Chondrocyte (in vitro differentiated cells): ENCODE measurements at regions not wholly inside any gene's neighbourhood (a gene's known extent, or its start where the extent isn't known, plus 50 kb on each side); places are given as distances from the start of the nearest gene placed in this dataset.

ENCODE experiments used
- DNase-seq: peaks from one replicate; pipeline ENCODE4 v3.0.0; 2021; ENCODE audit warnings: mixed read lengths, low spot score
- H3K27ac Mint-ChIP-seq: one replicate; pipeline ENCODE4 v1.8.0; 2021; ENCODE audit warnings: mild to moderate bottlenecking, moderate library complexity, mixed read lengths; ENCODE audit not compliant: unreplicated experiment
- H3K27me3 Mint-ChIP-seq: 2 replicates; pipeline ENCODE4 v1.8.0; 2021; ENCODE audit warnings: low read depth, mixed read lengths
- H3K36me3 Mint-ChIP-seq: 2 replicates; pipeline ENCODE4 v1.8.0; 2021; ENCODE audit warnings: low read depth, mixed read lengths
- H3K4me1 Mint-ChIP-seq: 2 replicates; pipeline ENCODE4 v1.8.0; 2021; ENCODE audit warnings: low read depth, mild to moderate bottlenecking, mixed read lengths
- H3K4me3 Mint-ChIP-seq: one replicate; pipeline ENCODE4 v1.8.0; 2021; ENCODE audit warnings: mild to moderate bottlenecking, moderate library complexity, mixed read lengths; ENCODE audit not compliant: unreplicated experiment
- H3K9me3 Mint-ChIP-seq: 2 replicates; pipeline ENCODE4 v1.8.0; 2021; ENCODE audit warnings: low read depth, mixed read lengths
- TF ChIP-seq, protein P1 (sequence below): fragments of 200-600 bp; sonication (generic); IDR thresholded peaks from 2 replicates; pipeline ENCODE4 v1.5.0; 2021; ENCODE audit warnings: antibody characterized with exemption, mild to moderate bottlenecking, moderate library complexity

DNA sequence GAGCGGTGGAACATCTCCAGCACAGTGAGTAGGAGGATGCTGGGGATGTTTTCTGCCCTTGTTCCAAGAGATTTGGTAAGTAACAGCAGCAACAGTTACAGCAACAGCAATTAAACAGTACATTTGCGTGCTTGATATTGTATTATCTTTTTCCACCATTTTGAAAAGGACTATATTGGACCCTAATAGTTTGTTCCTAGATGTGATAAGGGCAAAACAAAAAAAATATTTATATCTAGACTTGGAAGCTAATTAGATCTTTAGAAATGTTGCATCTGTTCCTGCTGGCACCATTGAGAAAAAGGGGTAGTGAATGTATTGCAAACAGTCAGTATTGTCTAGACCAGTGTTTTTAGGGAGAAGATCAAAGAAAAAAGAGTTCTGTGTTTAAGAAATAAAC, 759.9 kb downstream of the JRKL start:
- no peak for DNase-seq
- TF ChIP-seq, protein P1, sequence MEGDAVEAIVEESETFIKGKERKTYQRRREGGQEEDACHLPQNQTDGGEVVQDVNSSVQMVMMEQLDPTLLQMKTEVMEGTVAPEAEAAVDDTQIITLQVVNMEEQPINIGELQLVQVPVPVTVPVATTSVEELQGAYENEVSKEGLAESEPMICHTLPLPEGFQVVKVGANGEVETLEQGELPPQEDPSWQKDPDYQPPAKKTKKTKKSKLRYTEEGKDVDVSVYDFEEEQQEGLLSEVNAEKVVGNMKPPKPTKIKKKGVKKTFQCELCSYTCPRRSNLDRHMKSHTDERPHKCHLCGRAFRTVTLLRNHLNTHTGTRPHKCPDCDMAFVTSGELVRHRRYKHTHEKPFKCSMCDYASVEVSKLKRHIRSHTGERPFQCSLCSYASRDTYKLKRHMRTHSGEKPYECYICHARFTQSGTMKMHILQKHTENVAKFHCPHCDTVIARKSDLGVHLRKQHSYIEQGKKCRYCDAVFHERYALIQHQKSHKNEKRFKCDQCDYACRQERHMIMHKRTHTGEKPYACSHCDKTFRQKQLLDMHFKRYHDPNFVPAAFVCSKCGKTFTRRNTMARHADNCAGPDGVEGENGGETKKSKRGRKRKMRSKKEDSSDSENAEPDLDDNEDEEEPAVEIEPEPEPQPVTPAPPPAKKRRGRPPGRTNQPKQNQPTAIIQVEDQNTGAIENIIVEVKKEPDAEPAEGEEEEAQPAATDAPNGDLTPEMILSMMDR = no peak
- no peaks in the 10 kb centered on the region for H3K9me3 Mint-ChIP-seq
- H3K36me3 Mint-ChIP-seq = no peaks in the 10 kb centered on the region
- H3K27ac Mint-ChIP-seq = no peak overlapping the region
- no peak overlapping the region for H3K4me3 Mint-ChIP-seq
- H3K4me1 Mint-ChIP-seq = no peaks in the 10 kb centered on the region
- peaks cover 5% of the 10 kb centered on the region for H3K27me3 Mint-ChIP-seq

DNA sequence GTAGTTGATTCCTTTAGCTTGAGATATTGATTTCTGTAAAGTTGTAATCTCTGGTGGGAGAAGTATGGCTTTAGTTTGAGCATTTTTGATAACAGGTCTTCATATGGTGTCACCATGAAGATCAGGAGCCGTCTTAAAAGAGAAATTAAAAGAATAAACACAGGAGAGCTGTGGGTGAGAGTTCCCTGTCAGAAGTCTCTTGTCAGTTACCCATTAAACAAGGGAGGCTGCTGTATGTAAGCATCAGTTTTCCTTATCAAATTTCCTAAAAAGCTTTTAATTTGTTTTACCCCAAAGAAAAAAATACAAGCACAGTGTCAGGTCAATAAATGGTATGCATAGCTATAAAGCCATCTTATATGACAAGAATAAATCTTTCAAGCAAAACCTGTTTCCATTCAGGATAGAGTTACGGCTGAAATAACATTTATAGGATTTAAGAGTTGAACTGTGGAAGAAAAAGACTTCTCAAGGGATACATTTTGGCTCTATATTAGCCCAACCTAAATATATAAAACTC, 767.5 kb downstream of the JRKL start:
- Mint-ChIP-seq H3K36me3 (no peaks in the 10 kb centered on the region), H3K27ac (no peak overlapping the region), H3K9me3 (no peaks in the 10 kb centered on the region), H3K4me1 (no peaks in the 10 kb centered on the region), H3K4me3 (no peak overlapping the region), H3K27me3 (peaks cover 5% of the 10 kb centered on the region)
- TF ChIP-seq, protein P1 = no peak
- DNase-seq = no peak

DNA sequence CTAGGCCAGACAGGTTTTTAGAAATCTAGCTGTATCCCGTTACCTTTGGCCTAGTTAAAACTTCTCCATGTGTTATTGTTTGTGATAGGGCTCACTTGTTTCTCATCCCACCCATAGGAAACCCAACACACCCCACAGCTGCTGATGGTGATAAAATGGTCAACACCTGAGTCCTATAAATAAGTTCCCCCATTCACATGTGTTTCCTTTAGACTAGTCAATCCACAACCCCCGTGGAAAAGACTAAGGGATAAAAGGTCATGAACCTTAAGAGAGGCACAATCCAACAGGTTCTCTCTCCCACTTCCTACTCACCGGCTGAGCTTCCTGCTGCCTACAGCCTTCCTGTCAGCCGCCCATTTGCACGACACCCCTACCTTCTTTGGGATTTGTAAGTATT, 768.4 kb downstream of the JRKL start:
- Mint-ChIP-seq H3K4me1 (no peaks in the 10 kb centered on the region), H3K27me3 (peaks cover 8% of the 10 kb centered on the region), H3K9me3 (no peaks in the 10 kb centered on the region), H3K4me3 (no peak overlapping the region), H3K36me3 (no peaks in the 10 kb centered on the region), H3K27ac (no peak overlapping the region)
- TF ChIP-seq, protein P1 = no peak
- no peak for DNase-seq

DNA sequence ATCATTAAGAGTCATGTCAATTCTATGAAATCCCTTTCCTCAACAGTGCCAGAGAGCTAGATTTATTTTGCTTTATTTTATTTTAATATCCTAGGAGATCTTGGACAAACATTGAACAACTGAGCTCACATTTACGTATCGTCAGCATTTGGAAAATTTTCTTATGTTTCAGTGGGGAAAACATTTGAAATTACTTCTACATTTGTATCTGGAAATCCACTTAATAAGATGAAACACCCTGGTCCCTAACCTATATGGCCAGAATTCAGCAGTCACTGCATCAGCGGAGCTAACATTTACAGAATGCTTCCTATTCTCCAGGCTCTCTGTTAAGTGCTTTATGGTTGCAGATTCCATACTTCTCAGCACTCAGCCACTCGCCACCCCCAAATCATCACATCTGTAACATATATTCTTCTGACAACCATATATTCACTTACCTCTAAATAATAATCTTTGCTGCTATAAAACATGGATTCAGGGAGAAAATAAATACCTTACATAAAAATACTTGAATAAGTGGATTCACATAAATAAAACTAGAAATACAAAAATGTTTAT, 773.9 kb downstream of the JRKL start:
- Mint-ChIP-seq H3K4me1 (no peaks in the 10 kb centered on the region), H3K27ac (no peak overlapping the region), H3K9me3 (no peaks in the 10 kb centered on the region), H3K4me3 (no peak overlapping the region), H3K27me3 (peaks cover 22% of the 10 kb centered on the region), H3K36me3 (no peaks in the 10 kb centered on the region)
- no peak for DNase-seq
- TF ChIP-seq, protein P1 = no peak

DNA sequence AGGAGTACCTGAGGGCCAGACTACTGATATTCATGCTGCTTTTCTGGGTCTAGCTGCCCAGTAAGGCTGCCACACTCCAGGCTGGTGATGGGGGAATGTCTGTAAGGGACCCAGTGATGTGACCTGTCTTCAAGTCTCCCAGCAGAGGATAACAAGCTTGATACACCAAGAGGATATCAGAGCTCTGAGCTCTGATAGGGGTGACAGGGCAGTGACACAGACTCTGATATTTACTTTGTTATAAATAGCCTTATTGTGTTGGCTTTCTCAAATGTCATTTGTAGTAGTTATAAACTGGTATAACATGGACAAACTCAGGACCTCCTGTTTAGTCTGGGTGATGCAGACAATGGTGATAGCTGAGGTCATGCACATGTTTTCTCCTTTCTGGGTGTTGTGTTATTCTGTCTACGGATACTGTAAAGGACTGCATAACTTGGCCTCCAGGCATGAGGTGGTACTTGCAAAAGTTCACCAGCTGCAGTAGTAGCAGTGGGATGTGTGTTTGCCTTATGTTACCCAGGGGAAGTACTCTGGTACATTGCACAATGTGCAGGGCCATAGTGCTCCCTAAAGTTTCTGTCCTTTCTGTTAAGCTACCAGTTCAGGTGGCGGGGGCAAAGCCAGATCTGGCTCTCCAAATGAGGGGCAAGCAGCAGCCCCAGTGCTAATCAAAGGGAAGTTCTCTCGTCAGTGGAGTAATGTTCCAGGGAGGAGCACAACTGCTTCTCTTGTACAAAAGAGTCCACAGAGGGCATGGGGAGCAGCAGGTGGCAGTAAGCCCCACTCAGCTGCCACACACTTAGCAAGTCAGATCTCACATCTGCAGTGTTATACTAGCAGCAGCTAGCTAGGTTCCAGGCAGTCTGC, 812.2 kb downstream of the JRKL start:
- TF ChIP-seq, protein P1 = no peak
- Mint-ChIP-seq H3K4me1 (no peaks in the 10 kb centered on the region), H3K4me3 (no peak overlapping the region), H3K27ac (no peak overlapping the region), H3K36me3 (no peaks in the 10 kb centered on the region), H3K27me3 (peaks cover 4% of the 10 kb centered on the region), H3K9me3 (peaks cover 2% of the 10 kb centered on the region)
- no peak for DNase-seq
